H1 (cell line): ENCODE measurements at regions not wholly inside any gene's neighbourhood (a gene's known extent, or its start where the extent isn't known, plus 50 kb on each side); places are given as distances from the start of the nearest gene placed in this dataset.

Experiments
- CTCF ChIA-PET: fragments of 300-600 bp; sonication (Branson Sonifier 250); formaldehyde crosslinking; loops from one replicate; lab custom pipeline; 2021; ENCODE audit not compliant: partially characterized antibody; lab: Charles Lee
- POLR2A ChIA-PET: fragments of 300-600 bp; sonication (Branson Sonifier 250); formaldehyde crosslinking; loops from one replicate; lab custom pipeline; 2021; ENCODE audit warnings: inconsistent platforms; ENCODE audit not compliant: partially characterized antibody; lab: Charles Lee
- DNase-seq, 2 experiments: peaks; one replicate each; pipeline versions ENCODE4 v3.0.0 to v3.0.0-alpha.2; 2010 to 2022; ENCODE audit warnings: low spot score in 2 of 2, low read depth in 1 of 2, mixed read lengths in 1 of 2
- FAIRE-seq: peaks from 2 replicates; lab custom pipeline; 2011; peaks lifted over from hg19 to GRCh38; lab: Jason Lieb, UNC
- H2AFZ ChIP-seq: 2 replicates; pipeline ENCODE4 v1.8.1; 2012; ENCODE audit warnings: low read length, inconsistent platforms
- H2AK5ac ChIP-seq: 2 replicates; pipeline ENCODE4 v1.6.1; 2013; ENCODE audit warnings: low read depth, low read length
- H2BK120ac ChIP-seq: replicated peaks from 2 replicates; pipeline ENCODE3; 2013; ENCODE audit warnings: low read depth, low read length, inconsistent platforms
- H2BK12ac ChIP-seq: 2 replicates; pipeline ENCODE4 v1.6.1; 2013; ENCODE audit warnings: low read depth, low read length
- H2BK15ac ChIP-seq: 2 replicates; pipeline ENCODE4 v1.6.1; 2013; ENCODE audit warnings: low read length
- H2BK20ac ChIP-seq: 2 replicates; pipeline ENCODE4 v1.6.1; 2013; ENCODE audit warnings: low read length
- H2BK5ac ChIP-seq: 2 replicates; pipeline ENCODE4 v1.6.1; 2013; ENCODE audit warnings: low read depth, low read length
- H3K14ac ChIP-seq: 2 replicates; pipeline ENCODE4 v1.6.1; 2013; ENCODE audit warnings: inconsistent platforms; ENCODE audit not compliant: insufficient read length
- H3K18ac ChIP-seq: 2 replicates; pipeline ENCODE4 v1.6.1; 2013; ENCODE audit warnings: low read length; ENCODE audit errors: extremely low read depth
- H3K23ac ChIP-seq: 2 replicates; pipeline ENCODE4 v1.6.1; 2013; ENCODE audit warnings: inconsistent platforms; ENCODE audit not compliant: insufficient read length
- H3K23me2 ChIP-seq: 2 replicates; pipeline ENCODE4 v1.6.1; 2013; ENCODE audit warnings: low read depth, low read length
- H3K27ac ChIP-seq: 2 replicates; pipeline ENCODE4 v1.6.1; 2011; ENCODE audit warnings: low read depth, low read length, inconsistent platforms
- H3K27me3 ChIP-seq, 4 experiments: replicated peaks in 1 of 4; 1 replicate in 1 of 4; 2 replicates in 3 of 4; pipeline versions ENCODE4 v1.6.1 to v1.8.1; 2011 to 2013; ENCODE audit warnings: low read length in 3 of 4, mild to moderate bottlenecking in 3 of 4, inconsistent platforms in 2 of 4, mixed read lengths in 2 of 4, moderate library complexity in 1 of 4; ENCODE audit not compliant: control insufficient read depth in 3 of 4, insufficient read depth in 3 of 4; ENCODE audit errors: extremely low read depth in 1 of 4
- H3K36me3 ChIP-seq, 4 experiments: 2 replicates each; pipeline versions ENCODE4 v1.6.1 to v1.8.1; 2011 to 2013; ENCODE audit warnings: mild to moderate bottlenecking in 4 of 4, low read length in 3 of 4, moderate library complexity in 2 of 4, control low read depth in 1 of 4, inconsistent platforms in 1 of 4; ENCODE audit not compliant: insufficient read depth in 4 of 4, control insufficient read depth in 2 of 4
- H3K4ac ChIP-seq: replicated peaks from 2 replicates; pipeline ENCODE3; 2013; ENCODE audit warnings: low read length, low read depth, mixed read lengths, inconsistent platforms; ENCODE audit not compliant: insufficient read length
- H3K4me1 ChIP-seq, 4 experiments: replicated peaks in 1 of 4; 1 replicate in 1 of 4; 2 replicates in 3 of 4; pipeline versions ENCODE4 v1.6.1 to v1.8.1; 2011 to 2013; ENCODE audit warnings: low read length in 3 of 4, inconsistent platforms in 2 of 4, mixed read lengths in 1 of 4; ENCODE audit not compliant: insufficient read depth in 4 of 4, control insufficient read depth in 3 of 4
- H3K4me2 ChIP-seq, 2 experiments: 2 replicates each; pipeline versions ENCODE4 v1.6.1 to v1.8.1; 2011 to 2013; ENCODE audit warnings: low read depth in 2 of 2, low read length in 2 of 2, control low read depth in 1 of 2, inconsistent platforms in 1 of 2, mild to moderate bottlenecking in 1 of 2; ENCODE audit not compliant: insufficient read depth in 1 of 2
- H3K4me3 ChIP-seq, 4 experiments: fragments of 200-600, 300-600 bp in 1 of 4; sonication (generic), shearing (Covaris generic), sonication (Bioruptor Twin) in 1 of 4; 2 replicates each; pipeline versions ENCODE4 v1.5.1 to v1.8.1; 2011 to 2016; ENCODE audit warnings: low read length in 4 of 4, low read depth in 3 of 4, control low read depth in 2 of 4, inconsistent platforms in 2 of 4, mild to moderate bottlenecking in 2 of 4, mixed read lengths in 1 of 4, moderate library complexity in 1 of 4; ENCODE audit not compliant: insufficient read depth in 2 of 4; ENCODE audit errors: extremely low read depth in 1 of 4
- H3K56ac ChIP-seq: replicated peaks from 2 replicates; pipeline ENCODE3; 2013; ENCODE audit warnings: low read depth, mild to moderate bottlenecking, mixed read lengths, low read length, inconsistent platforms; ENCODE audit not compliant: insufficient read length
- H3K79me1 ChIP-seq: 2 replicates; pipeline ENCODE4 v1.6.1; 2013; ENCODE audit warnings: low read depth, low read length, control low read depth
- H3K79me2 ChIP-seq, 2 experiments: 2 replicates each; pipeline versions ENCODE4 v1.6.1 to v1.8.1; 2012 to 2013; ENCODE audit warnings: low read length in 2 of 2, mild to moderate bottlenecking in 2 of 2, inconsistent platforms in 1 of 2; ENCODE audit not compliant: insufficient read depth in 2 of 2, control insufficient read depth in 1 of 2
- H3K9ac ChIP-seq, 4 experiments: replicated peaks in 1 of 4; 1 replicate in 1 of 4; 2 replicates in 3 of 4; pipeline versions ENCODE4 v1.6.1 to v1.8.1; 2011 to 2013; ENCODE audit warnings: low read depth in 3 of 4, low read length in 3 of 4, control low read depth in 2 of 4, mild to moderate bottlenecking in 2 of 4, moderate library complexity in 2 of 4, inconsistent platforms in 1 of 4; ENCODE audit errors: extremely low read depth in 1 of 4
- H3K9me3 ChIP-seq, 2 experiments: 2 replicates each; pipeline versions ENCODE4 v1.6.1 to v1.8.1; 2012 to 2013; ENCODE audit warnings: mild to moderate bottlenecking in 2 of 2, moderate library complexity in 2 of 2, control low read depth in 1 of 2, inconsistent platforms in 1 of 2, low read depth in 1 of 2, low read length in 1 of 2, mixed read lengths in 1 of 2; ENCODE audit not compliant: insufficient read depth in 2 of 2
- H4K20me1 ChIP-seq, 2 experiments: replicated peaks in 1 of 2; 2 replicates each; pipeline versions ENCODE3 to v1.8.1; 2011 to 2013; ENCODE audit warnings: inconsistent platforms in 2 of 2, low read length in 2 of 2, mild to moderate bottlenecking in 1 of 2; ENCODE audit not compliant: insufficient read depth in 2 of 2, control insufficient read depth in 1 of 2
- H4K5ac ChIP-seq: 2 replicates; pipeline ENCODE4 v1.6.1; 2013; ENCODE audit warnings: low read length, low read depth, mixed read lengths, inconsistent platforms; ENCODE audit not compliant: insufficient read length
- H4K8ac ChIP-seq: 2 replicates; pipeline ENCODE4 v1.8.0; 2013; ENCODE audit warnings: mild to moderate bottlenecking, moderate library complexity, low read length, inconsistent platforms; ENCODE audit not compliant: insufficient read depth; ENCODE audit errors: extremely low read depth
- H4K91ac ChIP-seq: replicated peaks from 2 replicates; pipeline ENCODE3; 2013; ENCODE audit warnings: low read length, mixed read lengths, inconsistent platforms; ENCODE audit not compliant: insufficient read length
- JUND ChIP-seq: IDR thresholded peaks from 2 replicates; pipeline ENCODE4 v1.6.1; 2011; ENCODE audit warnings: mild to moderate bottlenecking, improper control_type of control experiment, low read length
- KDM4A ChIP-seq: IDR thresholded peaks from one replicate; pipeline ENCODE4 v1.7.1; 2012; ENCODE audit warnings: low read depth, mild to moderate bottlenecking, moderate library complexity, low read length, inconsistent platforms; ENCODE audit not compliant: severe bottlenecking
- RBBP5 ChIP-seq: IDR thresholded peaks from 2 replicates; pipeline ENCODE4 v1.7.1; 2012; ENCODE audit warnings: low read depth, mild to moderate bottlenecking, inconsistent platforms, low read length, moderate library complexity, borderline replicate concordance
- SIRT6 ChIP-seq: IDR thresholded peaks from one replicate; pipeline ENCODE4 v1.7.1; 2012; ENCODE audit warnings: low read length, inconsistent platforms

DNA sequence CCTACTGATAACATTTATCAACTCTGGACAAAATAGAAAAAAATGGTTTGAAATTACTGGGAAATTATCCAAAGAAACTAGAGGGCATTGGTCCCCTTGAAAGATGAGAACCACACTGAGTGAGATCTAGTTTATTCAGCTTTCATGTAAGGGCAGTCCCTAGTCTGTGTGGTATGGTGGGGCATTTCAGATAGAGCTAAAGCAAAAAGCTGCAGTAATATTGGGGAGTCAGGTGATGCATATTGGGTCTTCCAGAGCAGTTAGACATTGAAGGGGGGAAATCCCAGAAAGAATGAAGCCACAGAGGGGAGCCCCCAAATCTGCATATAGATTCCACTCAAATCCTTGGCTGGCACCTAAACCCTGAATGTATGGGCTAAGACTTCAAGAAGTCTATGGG is 347.7 kb upstream of the POU3F1 start:
- Histone ChIP-seq H2BK5ac (no peak overlapping the region), H3K18ac (no peak overlapping the region), H3K56ac (no peak overlapping the region), H2AFZ (no peak overlapping the region), H3K23me2 (no peaks in the 10 kb centered on the region; the same call in 1 of the 2 replicates), H4K20me1 (no peaks in the 10 kb centered on the region), H3K4me1 (peaks cover 0 to 4% (median 0%) of the 10 kb centered on the region in 4 experiments; a peak in 3 of 7 replicates), H3K9ac (no peak overlapping the region), H2BK12ac (no peak overlapping the region), H3K4ac (no peak overlapping the region), H2BK120ac (peak overlapping the region; percentile 38), H3K9me3 (peaks cover 14 to 16% of the 10 kb centered on the region in 2 experiments), H3K27ac (no peak overlapping the region), H3K27me3 (no peaks in the 10 kb centered on the region), H3K14ac (no peak overlapping the region), H4K5ac (no peak overlapping the region), H3K36me3 (no peaks in the 10 kb centered on the region), H2BK15ac (no peak overlapping the region), H4K91ac (no peak overlapping the region), H3K23ac (no peak overlapping the region), H4K8ac (no peak overlapping the region), H3K4me2 (no peak overlapping the region), H2BK20ac (no peak overlapping the region), H2AK5ac (no peak overlapping the region), H3K4me3 (no peak overlapping the region), H3K79me2 (no peaks in the 10 kb centered on the region), H3K79me1 (no peaks in the 10 kb centered on the region)
- ChIA-PET POLR2A (interaction anchor here (1.5 kb wide), 1 partner anchor 13 kb away, joined by 3 read pairs; no protein-coding TSS in a partner anchor), CTCF (interaction anchor here (1.2 to 2.1 kb wide), 2 partner anchors 10 to 142 kb away, joined by 3 to 14 read pairs; no protein-coding TSS in a partner anchor)
- DNase-seq (no peak), FAIRE-seq (no peak)
- TF ChIP-seq JUND (no peak), RBBP5 (no peak), KDM4A (no peak), SIRT6 (no peak)
